Tongue (tissue), 1 donor: ENCODE measurements at regions not wholly inside any gene's neighbourhood (a gene's known extent, or its start where the extent isn't known, plus 50 kb on each side); places are given as distances from the start of the nearest gene placed in this dataset.

ENCODE experiments used
- DNase-seq: peaks from one replicate; pipeline ENCODE4 v3.0.0-alpha.2; 2015

- DNase-seq: no peak
Measured at GRCh38 chr1:90650401-90650800, 66.7 kb downstream of the BARHL2 start.

- DNase-seq: no peak
Measured at GRCh38 chr1:90640325-90640724, 76.8 kb downstream of the BARHL2 start.

- no peak for DNase-seq
Measured at GRCh38 chr1:90622666-90623065, 94.4 kb downstream of the BARHL2 start.

DNA sequence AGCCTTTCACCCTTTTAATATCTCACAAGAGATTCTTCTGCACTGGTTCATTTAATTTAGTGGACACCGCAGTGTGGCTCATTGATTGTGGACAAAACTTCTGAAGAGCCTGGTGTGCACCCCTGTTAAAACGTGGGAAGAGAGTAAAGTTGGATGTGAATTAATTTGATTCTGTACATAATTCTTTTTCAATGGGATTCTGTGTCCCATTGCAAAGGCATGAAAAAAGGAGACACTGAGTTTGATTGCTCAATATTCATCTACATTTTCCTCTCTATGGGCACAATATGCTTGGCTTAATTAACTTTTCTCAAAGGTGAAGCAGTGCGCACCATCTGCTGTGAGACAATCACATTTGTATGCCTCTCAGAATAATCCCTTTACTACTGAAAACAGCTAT lies 95.1 kb downstream of the BARHL2 start:
- no peak for DNase-seq

DNA sequence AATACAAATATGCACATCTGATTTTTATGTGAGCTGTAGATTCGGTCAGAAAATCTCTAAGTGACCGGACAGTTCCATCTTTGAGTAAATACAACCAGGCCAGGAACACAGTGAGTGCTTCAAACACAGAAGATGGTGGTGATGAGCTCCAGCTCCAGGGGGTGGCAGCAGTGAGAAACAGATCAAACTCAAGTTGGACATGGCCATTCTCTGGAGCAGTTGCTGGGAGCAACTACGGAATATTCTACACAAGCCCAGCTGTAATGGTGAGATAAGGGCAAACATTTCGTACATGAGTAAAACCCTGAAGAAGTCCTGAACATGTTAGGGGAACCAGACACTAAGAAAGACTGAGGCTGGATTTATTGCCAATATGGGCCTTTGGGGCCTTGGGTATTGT lies 100.7 kb downstream of the BARHL2 start:
- DNase-seq: no peak

GRCh38 chr1:90614872-90615271 lies 102.2 kb downstream of the BARHL2 start:
- no peak for DNase-seq

DNA sequence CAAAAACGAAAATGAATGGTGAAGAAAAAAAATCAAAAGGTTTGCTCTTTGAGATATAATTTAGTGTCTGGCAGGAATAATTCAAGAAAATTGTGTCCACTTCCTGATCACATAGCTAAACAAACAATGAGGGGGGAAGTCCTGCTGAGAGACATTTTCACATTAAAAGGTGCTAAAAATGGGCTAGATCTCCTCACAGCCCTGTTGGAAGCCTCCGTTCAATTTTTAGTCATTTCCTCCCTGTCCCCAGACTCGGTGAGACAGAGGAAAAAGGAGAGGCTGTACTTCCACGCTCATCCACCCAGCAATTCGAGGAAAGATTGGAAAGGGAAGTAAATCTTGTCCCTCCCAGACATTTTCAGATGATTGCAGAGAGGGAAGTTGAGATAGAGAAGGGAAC lies 103.7 kb downstream of the BARHL2 start:
- no peak for DNase-seq

DNA sequence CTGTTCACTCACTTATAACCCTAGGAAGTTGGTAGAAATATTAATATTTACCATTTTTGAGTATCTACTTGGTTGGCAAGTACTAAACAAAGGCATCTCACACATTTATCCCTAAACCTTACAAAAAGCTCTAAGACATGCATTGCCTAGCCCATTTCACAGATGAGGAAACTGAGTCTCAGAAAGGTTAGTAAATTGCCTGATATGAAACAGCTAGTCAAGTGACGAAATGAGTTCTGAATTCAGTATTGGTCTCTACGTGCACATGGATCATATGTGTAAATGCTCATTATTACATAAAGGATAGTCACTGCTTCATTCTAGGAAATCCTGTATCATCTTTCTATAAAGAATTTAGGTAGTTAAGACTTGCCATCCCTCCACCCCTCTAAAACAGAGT lies 105.1 kb downstream of the BARHL2 start:
- no peak for DNase-seq

DNA sequence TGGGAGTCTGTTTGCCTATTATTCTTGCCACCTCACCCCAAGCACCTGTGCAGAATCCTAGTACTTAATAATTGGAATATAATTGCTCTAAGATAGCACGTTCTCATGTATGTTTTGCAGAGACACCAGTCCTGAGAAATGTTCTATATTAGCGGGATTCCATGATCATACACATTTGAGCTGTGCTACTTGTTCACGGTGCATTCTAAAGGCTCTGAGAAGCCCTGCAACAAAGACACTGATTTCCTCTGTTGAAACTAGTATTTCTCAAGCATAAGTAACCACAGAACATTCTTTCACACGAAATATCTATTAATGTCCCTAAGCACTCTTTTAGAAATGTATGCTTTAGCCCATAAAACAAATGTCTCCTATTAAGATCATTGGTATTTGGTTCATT lies 109.4 kb downstream of the BARHL2 start:
- DNase-seq: no peak

GRCh38 chr1:90605070-90605469 lies 112.0 kb downstream of the BARHL2 start:
- no peak for DNase-seq

- DNase-seq: no peak
Measured at GRCh38 chr1:90593312-90593711, 123.8 kb downstream of the BARHL2 start.

DNA sequence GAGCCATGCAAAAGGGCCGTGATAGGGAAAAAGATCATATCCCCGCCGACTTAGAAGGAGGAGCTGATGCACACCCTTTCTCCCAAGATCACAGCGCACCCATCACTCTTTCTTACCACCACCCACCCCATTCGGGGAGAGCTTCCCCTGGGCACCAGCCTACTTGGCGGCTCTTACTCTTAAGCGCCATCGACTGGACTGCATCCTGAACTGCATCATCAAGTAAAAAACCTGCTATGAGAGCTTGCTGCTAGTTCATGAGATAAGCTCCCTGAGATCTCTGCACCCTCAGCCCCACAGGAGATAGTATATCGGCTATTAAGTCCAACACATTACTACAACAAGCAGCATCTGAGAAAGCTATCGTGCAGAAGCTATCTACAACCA lies 125.1 kb downstream of the BARHL2 start:
- DNase-seq: no peak

DNA sequence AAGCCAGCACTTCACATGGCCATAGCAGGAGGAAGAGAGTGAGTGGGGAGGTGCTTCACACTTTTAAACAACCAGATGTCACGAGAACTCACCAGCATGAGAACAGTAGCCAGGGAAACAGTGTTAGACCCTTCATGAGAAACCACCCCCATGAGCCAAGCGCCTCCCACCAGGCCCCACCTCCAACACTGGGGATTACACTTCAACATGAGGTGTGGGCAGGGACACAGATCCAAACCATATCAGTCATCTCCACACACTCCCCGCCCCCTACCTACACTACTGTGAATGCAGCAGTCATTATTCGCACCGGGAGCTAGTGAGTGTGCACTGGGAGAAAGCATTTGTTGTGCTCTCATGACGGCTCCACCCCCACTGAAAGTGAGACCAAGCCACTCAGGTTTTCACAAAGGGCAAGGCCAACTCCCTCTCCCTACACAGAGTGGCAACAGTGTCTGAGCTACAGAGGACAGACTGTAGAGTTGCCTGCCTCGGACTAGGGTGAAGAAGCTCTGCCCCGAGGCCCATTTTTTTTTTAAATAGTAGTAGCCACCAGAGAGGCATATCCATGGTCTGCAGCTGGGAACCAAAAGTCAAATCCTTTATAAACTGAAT lies 125.6 kb downstream of the BARHL2 start:
- DNase-seq: no peak

- no peak for DNase-seq
Measured at GRCh38 chr1:90580176-90580575, 136.9 kb downstream of the BARHL2 start.

- DNase-seq: peak; percentile 32
Measured at GRCh38 chr1:90579212-90579802, 137.8 kb downstream of the BARHL2 start.

DNA sequence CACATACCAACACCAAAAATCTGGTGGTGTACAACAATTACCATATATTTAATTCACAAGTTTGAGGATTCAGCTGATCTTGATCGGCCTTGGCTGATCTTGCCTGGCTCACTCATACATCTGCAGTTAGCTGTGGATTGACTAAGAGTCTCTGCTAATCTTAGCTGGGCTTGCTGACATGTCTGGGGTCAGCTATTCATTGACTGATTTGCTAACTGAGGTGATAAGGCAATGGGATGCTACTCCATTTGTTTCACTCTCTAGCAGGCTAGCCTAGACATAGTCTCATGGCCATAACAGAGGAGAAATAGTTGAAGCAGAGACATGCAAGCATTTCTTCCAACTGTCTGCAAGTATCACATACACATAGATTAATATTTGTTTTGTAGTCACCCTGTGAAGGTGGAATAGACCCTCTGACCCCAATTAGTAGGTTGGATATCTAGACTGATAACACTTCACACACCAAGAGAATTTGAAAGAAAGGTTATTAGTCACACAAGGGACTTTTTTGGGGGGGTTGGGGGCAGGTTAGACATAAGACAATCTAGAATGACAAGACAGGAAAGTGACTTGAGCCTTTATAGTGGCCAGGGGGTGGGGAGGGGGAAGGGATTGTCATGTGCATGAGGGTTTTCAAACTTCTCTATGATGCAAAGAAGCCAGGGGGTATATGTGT lies 142.3 kb downstream of the BARHL2 start:
- no peak for DNase-seq

GRCh38 chr1:90573736-90574135 lies 143.4 kb downstream of the BARHL2 start:
- no peak for DNase-seq

DNA sequence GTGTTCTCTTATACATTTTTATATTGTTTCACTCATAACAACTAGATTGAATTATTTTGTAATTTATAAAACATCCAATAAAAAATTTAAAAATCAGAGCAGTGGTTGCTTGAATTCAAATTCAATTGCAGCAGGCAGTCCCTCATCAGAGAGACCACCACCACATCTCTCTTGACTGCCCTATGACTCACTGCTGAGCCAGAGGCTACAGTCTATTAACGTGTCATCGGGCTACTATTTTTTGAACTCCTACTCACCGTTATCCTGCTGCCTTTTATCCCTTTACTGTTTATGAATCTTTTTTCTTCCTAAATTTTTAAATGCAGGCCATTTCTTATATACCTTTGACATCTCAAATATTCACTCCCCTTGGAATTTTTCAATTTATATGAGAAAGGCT lies 144.7 kb downstream of the BARHL2 start:
- no peak for DNase-seq

GRCh38 chr1:90568436-90568835 lies 148.7 kb downstream of the BARHL2 start:
- DNase-seq: no peak

- DNase-seq: no peak
Measured at GRCh38 chr1:90564164-90564563, 152.9 kb downstream of the BARHL2 start.

- no peak for DNase-seq
Measured at GRCh38 chr1:90562892-90563291, 154.2 kb downstream of the BARHL2 start.

- DNase-seq: no peak
Measured at GRCh38 chr1:90561911-90562310, 155.2 kb downstream of the BARHL2 start.

DNA sequence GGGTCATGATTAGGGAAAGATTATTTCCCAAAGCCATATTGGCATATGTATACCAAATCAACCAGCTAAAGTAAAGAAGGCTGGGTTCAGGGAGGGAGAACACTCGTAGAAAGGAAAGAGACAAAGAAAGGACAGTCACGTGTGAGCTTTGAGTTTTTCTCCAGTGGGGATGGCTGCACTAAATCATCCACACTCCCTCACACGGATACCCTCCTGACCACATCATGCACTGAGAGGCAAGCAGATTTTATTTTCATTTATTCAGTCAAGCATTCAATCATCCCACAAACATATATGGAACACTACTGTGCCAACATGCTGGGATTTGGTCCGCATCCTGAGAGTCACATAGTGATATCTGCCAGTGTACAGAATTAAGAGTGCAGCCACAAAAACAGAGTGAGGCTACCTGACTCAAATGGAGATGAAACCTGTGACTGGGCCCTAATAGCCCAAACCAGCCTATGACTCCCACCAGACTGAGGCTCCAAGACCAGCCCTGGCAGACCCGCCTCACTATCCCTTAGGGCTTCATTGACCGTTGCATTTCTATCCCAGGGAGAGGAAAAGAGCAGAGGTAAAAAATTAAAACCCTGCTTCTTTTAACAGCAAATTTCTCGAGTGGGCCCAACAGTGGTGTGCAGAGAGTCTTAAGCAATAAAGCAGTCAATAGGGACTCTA lies 155.9 kb downstream of the BARHL2 start:
- no peak for DNase-seq
